ENCODE measurements at regions not wholly inside any gene's neighbourhood (a gene's known extent, or its start where the extent isn't known, plus 50 kb on each side); places are given as distances from the start of the nearest gene placed in this dataset.

DNA sequence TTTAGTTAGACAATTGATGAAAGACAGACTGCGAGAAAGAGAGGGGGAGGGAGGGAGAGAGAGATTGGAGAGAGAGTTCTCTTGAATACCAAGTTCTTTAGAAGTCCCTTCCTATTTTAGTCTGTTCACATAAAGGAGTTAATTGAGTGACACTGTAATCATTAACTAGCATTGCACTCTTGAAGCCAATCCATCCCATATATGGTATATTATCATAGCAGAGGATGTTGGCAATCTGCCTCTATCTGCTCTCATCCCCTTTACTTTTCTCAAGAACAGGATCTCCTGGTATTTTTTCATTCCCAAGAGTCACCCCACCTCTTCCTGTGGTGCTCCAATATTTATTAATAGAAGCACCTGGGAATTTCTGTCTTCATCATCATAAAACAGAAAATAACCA, 959.6 kb upstream of the NDST4 start:
- TF ChIP-seq, protein P1, sequence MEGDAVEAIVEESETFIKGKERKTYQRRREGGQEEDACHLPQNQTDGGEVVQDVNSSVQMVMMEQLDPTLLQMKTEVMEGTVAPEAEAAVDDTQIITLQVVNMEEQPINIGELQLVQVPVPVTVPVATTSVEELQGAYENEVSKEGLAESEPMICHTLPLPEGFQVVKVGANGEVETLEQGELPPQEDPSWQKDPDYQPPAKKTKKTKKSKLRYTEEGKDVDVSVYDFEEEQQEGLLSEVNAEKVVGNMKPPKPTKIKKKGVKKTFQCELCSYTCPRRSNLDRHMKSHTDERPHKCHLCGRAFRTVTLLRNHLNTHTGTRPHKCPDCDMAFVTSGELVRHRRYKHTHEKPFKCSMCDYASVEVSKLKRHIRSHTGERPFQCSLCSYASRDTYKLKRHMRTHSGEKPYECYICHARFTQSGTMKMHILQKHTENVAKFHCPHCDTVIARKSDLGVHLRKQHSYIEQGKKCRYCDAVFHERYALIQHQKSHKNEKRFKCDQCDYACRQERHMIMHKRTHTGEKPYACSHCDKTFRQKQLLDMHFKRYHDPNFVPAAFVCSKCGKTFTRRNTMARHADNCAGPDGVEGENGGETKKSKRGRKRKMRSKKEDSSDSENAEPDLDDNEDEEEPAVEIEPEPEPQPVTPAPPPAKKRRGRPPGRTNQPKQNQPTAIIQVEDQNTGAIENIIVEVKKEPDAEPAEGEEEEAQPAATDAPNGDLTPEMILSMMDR (conservative IDR thresholded peaks at IDR 0.05 in 1 of 2, IDR thresholded peaks at IDR 0.05 in 1 of 2; ENCODE audit: low read depth in 1 of 2, low read length in 2 of 2) = no peak
- TF ChIP-seq EZH2 (IDR thresholded peaks at IDR 0.05; ENCODE audit: low read length, missing control alignments) = no peak
